ENCODE measurements at regions not wholly inside any gene's neighbourhood (a gene's known extent, or its start where the extent isn't known, plus 50 kb on each side); places are given as distances from the start of the nearest gene placed in this dataset.

- peaks cover 0 to 5% (median 0%) of the 10 kb centered on the region in 4 donors for H3K4me1 ChIP-seq (ENCODE audit: control insufficient read depth in 4 of 4, insufficient read depth in 4 of 4, low read length in 3 of 4)
- H3K27me3 ChIP-seq (ENCODE audit: control insufficient read depth in 4 of 4, insufficient read depth in 4 of 4, low read length in 3 of 4): no peaks in the 10 kb centered on the region
- no peaks in the 10 kb centered on the region for H3K9me3 ChIP-seq (ENCODE audit: control insufficient read depth in 4 of 4, low read length in 3 of 4)
- no peak overlapping the region for H3K27ac ChIP-seq (ENCODE audit: low read depth in 1 of 2, low read length in 2 of 2)
- no peaks in the 10 kb centered on the region for H3K36me3 ChIP-seq (ENCODE audit: control insufficient read depth in 4 of 4, insufficient read depth in 3 of 4, low read depth in 1 of 4, low read length in 3 of 4)
- DNase-seq (ENCODE audit: low spot score): no peak
- TF ChIP-seq SP1 (IDR thresholded peaks at IDR 0.05) (no peak), RXRA (IDR thresholded peaks at IDR 0.05) (no peak), GABPA (IDR thresholded peaks at IDR 0.05 in 1 of 2, conservative IDR thresholded peaks at IDR 0.05 in 1 of 2) (no peak)
- no peak overlapping the region for H3K4me3 ChIP-seq (ENCODE audit: low read depth in 1 of 3, low read length in 3 of 3)
- H3K9ac ChIP-seq (ENCODE audit: low read depth in 1 of 2, low read length in 2 of 2): no peak overlapping the region
- 71% methylated on average over 5 of the region's 5 CpGs for WGBS
Measured at GRCh38 chr11:45523760-45524159, 141.7 kb downstream of the CHST1 start.

GRCh38 chr11:45518833-45519535 is 146.4 kb downstream of the CHST1 start:
- Histone ChIP-seq H3K27ac (ENCODE audit: low read depth in 1 of 2, low read length in 2 of 2) (no peak overlapping the region), H3K4me3 (ENCODE audit: low read depth in 1 of 3, low read length in 3 of 3) (no peak overlapping the region), H3K9me3 (ENCODE audit: control insufficient read depth in 4 of 4, low read length in 3 of 4) (no peaks in the 10 kb centered on the region), H3K4me1 (ENCODE audit: control insufficient read depth in 4 of 4, insufficient read depth in 4 of 4, low read length in 3 of 4) (no peaks in the 10 kb centered on the region), H3K36me3 (ENCODE audit: control insufficient read depth in 4 of 4, insufficient read depth in 3 of 4, low read depth in 1 of 4, low read length in 3 of 4) (no peaks in the 10 kb centered on the region), H3K27me3 (ENCODE audit: control insufficient read depth in 4 of 4, insufficient read depth in 4 of 4, low read length in 3 of 4) (no peaks in the 10 kb centered on the region), H3K9ac (ENCODE audit: low read depth in 1 of 2, low read length in 2 of 2) (no peak overlapping the region)
- 80% methylated on average over 5 of the region's 5 CpGs for WGBS
- DNase-seq (ENCODE audit: low spot score): no peak
- no peak for TF ChIP-seq MAX (IDR thresholded peaks at IDR 0.05)
- no peak for TF ChIP-seq RAD21 (IDR thresholded peaks at IDR 0.05)
- TF ChIP-seq SP1 (IDR thresholded peaks at IDR 0.05): no peak
- TF ChIP-seq JUND (IDR thresholded peaks at IDR 0.05): no peak
- no peak for TF ChIP-seq EGR1 (IDR thresholded peaks at IDR 0.05; ENCODE audit: low read depth in 2 of 2)
- TF ChIP-seq TAF1 (conservative IDR thresholded peaks at IDR 0.05): no peak
- TF ChIP-seq HNF4G (IDR thresholded peaks at IDR 0.05): no peak
- TF ChIP-seq NR2F2 (IDR thresholded peaks at IDR 0.05): no peak
- no peak for TF ChIP-seq YY1 (IDR thresholded peaks at IDR 0.05)
- no peak for TF ChIP-seq FOXA1 (IDR thresholded peaks at IDR 0.05)
- no peak for TF ChIP-seq FOXA2 (IDR thresholded peaks at IDR 0.05)
- no peak for TF ChIP-seq HNF4A (conservative IDR thresholded peaks at IDR 0.05)
- no peak for TF ChIP-seq GABPA (IDR thresholded peaks at IDR 0.05 in 1 of 2, conservative IDR thresholded peaks at IDR 0.05 in 1 of 2)
- no peak for TF ChIP-seq ZBTB33 (IDR thresholded peaks at IDR 0.05)
- TF ChIP-seq CTCF (IDR thresholded peaks at IDR 0.05; ENCODE audit: low read depth, low read length, missing input control): no peak
- no peak for TF ChIP-seq RXRA (IDR thresholded peaks at IDR 0.05)
- no peak for TF ChIP-seq REST (IDR thresholded peaks at IDR 0.05)
- no peak for TF ChIP-seq ATF3 (IDR thresholded peaks at IDR 0.05)

All from liver (tissue), 8 donors.